ENCODE measurements at regions not wholly inside any gene's neighbourhood (a gene's known extent, or its start where the extent isn't known, plus 50 kb on each side); places are given as distances from the start of the nearest gene placed in this dataset.

GRCh38 chr9:90070469-90070868 is 465.7 kb downstream of the GADD45G start:
- Histone ChIP-seq H3K36me3 (replicated peaks in 1 of 2; ENCODE audit: control insufficient read depth in 1 of 2, insufficient read depth in 2 of 2, low read length in 1 of 2) (no peaks in the 10 kb centered on the region), H3K9ac (no peak overlapping the region), H3K9me3 (no peaks in the 10 kb centered on the region), H3K9me2 (no peaks in the 10 kb centered on the region), H3K4me3 (ENCODE audit: low read depth in 2 of 2, low read length in 1 of 2) (no peak overlapping the region), H3F3A (replicated peaks; ENCODE audit: insufficient read depth) (no peaks in the 10 kb centered on the region), H3K27ac (ENCODE audit: low read depth in 2 of 2, low read length in 1 of 2) (no peak overlapping the region), H3K4me1 (ENCODE audit: control insufficient read depth in 1 of 2, insufficient read depth in 2 of 2, low read depth in 1 of 2, low read length in 1 of 2) (no peaks in the 10 kb centered on the region; a peak in 1 of 4 replicates), H3K4me2 (no peak overlapping the region), H3K27me3 (ENCODE audit: insufficient read depth) (no peaks in the 10 kb centered on the region), H3K79me2 (ENCODE audit: insufficient read depth) (no peaks in the 10 kb centered on the region), H2AFZ (ENCODE audit: low read depth) (no peak overlapping the region), H4K20me1 (ENCODE audit: insufficient read depth) (no peaks in the 10 kb centered on the region)
- DNase-seq, result no peak
- ChIA-PET POLR2A (no interaction called here), CTCF (interaction anchor here (2.2 kb wide), 1 partner anchor 468 kb away, joined by 7 read pairs; no protein-coding TSS in a partner anchor)
- TF ChIP-seq NFIC (IDR thresholded peaks at IDR 0.05; ENCODE audit: borderline replicate concordance) (no peak), CTCF (IDR thresholded peaks at IDR 0.05) (no peak), ELF1 (IDR thresholded peaks at IDR 0.05) (no peak), IRF3 (IDR thresholded peaks at IDR 0.05; ENCODE audit: low read depth, low read length) (no peak), SIN3A (IDR thresholded peaks at IDR 0.05; ENCODE audit: borderline replicate concordance, low read depth, low read length) (no peak), USF1 (IDR thresholded peaks at IDR 0.05; ENCODE audit: borderline replicate concordance, low read depth) (no peak), RAD21 (IDR thresholded peaks at IDR 0.05; ENCODE audit: low read length) (no peak), RCOR1 (IDR thresholded peaks at IDR 0.05; ENCODE audit: low read length) (no peak), MAX (IDR thresholded peaks at IDR 0.05; ENCODE audit: low read depth) (no peak), GABPA (IDR thresholded peaks at IDR 0.05; ENCODE audit: low read depth) (no peak), RFX5 (IDR thresholded peaks at IDR 0.05; ENCODE audit: low read length) (no peak), POLR2AphosphoS5 (IDR thresholded peaks at IDR 0.05; ENCODE audit: low read depth, low read length) (no peak)
- TF ChIP-seq, protein P1, sequence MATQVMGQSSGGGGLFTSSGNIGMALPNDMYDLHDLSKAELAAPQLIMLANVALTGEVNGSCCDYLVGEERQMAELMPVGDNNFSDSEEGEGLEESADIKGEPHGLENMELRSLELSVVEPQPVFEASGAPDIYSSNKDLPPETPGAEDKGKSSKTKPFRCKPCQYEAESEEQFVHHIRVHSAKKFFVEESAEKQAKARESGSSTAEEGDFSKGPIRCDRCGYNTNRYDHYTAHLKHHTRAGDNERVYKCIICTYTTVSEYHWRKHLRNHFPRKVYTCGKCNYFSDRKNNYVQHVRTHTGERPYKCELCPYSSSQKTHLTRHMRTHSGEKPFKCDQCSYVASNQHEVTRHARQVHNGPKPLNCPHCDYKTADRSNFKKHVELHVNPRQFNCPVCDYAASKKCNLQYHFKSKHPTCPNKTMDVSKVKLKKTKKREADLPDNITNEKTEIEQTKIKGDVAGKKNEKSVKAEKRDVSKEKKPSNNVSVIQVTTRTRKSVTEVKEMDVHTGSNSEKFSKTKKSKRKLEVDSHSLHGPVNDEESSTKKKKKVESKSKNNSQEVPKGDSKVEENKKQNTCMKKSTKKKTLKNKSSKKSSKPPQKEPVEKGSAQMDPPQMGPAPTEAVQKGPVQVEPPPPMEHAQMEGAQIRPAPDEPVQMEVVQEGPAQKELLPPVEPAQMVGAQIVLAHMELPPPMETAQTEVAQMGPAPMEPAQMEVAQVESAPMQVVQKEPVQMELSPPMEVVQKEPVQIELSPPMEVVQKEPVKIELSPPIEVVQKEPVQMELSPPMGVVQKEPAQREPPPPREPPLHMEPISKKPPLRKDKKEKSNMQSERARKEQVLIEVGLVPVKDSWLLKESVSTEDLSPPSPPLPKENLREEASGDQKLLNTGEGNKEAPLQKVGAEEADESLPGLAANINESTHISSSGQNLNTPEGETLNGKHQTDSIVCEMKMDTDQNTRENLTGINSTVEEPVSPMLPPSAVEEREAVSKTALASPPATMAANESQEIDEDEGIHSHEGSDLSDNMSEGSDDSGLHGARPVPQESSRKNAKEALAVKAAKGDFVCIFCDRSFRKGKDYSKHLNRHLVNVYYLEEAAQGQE (IDR thresholded peaks at IDR 0.05; ENCODE audit: low read depth, low read length), result no peak
- 11% methylated on average over 1 of the region's 1 CpG for WGBS (ENCODE audit: low lambda C conversion rate)

Measured in SK-N-SH (cell line).